GM12891 (cell line): ENCODE measurements at regions not wholly inside any gene's neighbourhood (a gene's known extent, or its start where the extent isn't known, plus 50 kb on each side); places are given as distances from the start of the nearest gene placed in this dataset.

Experiments
- PAX5 ChIP-seq: IDR thresholded peaks from 2 replicates; pipeline ENCODE4 v1.6.1; 2011; ENCODE audit warnings: low read length, moderate library complexity, mild to moderate bottlenecking; ENCODE audit not compliant: insufficient read depth, severe bottlenecking
- POLR2A ChIP-seq: IDR thresholded peaks from 2 replicates; pipeline ENCODE4 v1.6.1; 2011; ENCODE audit warnings: low read depth, low read length, control low read depth
- POLR2AphosphoS5 ChIP-seq: IDR thresholded peaks from 2 replicates; pipeline ENCODE4 v1.6.1; 2011; ENCODE audit warnings: low read depth, low read length, control low read depth
- POU2F2 ChIP-seq: IDR thresholded peaks from 2 replicates; pipeline ENCODE4 v1.6.1; 2011; ENCODE audit warnings: low read depth, mild to moderate bottlenecking, control low read depth, low read length, moderate library complexity
- SPI1 ChIP-seq: IDR thresholded peaks from 2 replicates; pipeline ENCODE4 v1.6.1; 2011; ENCODE audit warnings: low read depth, low read length, control low read depth
- TAF1 ChIP-seq: IDR thresholded peaks from 2 replicates; pipeline ENCODE4 v1.6.1; 2011; ENCODE audit warnings: low read depth, low read length, control low read depth

GRCh38 chr1:213669964-213670691 lies 317.6 kb upstream of the PROX1 start:
- TF ChIP-seq POLR2AphosphoS5 (no peak), POLR2A (no peak), SPI1 (no peak), TAF1 (no peak), POU2F2 (no peak), PAX5 (no peak)
